ENCODE measurements at regions not wholly inside any gene's neighbourhood (a gene's known extent, or its start where the extent isn't known, plus 50 kb on each side); places are given as distances from the start of the nearest gene placed in this dataset.

- no peak for ATAC-seq
- in situ Hi-C loops (cut with HindIII; ENCODE audit: low pct_unique_long_range_greater_than_20kb, low sequenced_read_pairs), result no loop called here
- no peak for DNase-seq (ENCODE audit: low read depth, low spot score)
These were observed 597.4 kb downstream of the SOX6 start for GRCh38 chr11:15758857-15759465.

GRCh38 chr11:15761235-15761634 lies 595.1 kb downstream of the SOX6 start:
- H3K36me3 ChIP-seq (ENCODE audit: control insufficient read depth, insufficient read depth, low read length), result no peaks in the 10 kb centered on the region
- no peak overlapping the region for H3K4me3 ChIP-seq (ENCODE audit: low read depth in 2 of 2, low read length in 2 of 2)
- no peaks in the 10 kb centered on the region for H3K9me3 ChIP-seq (ENCODE audit: control insufficient read depth, insufficient read depth, low read depth, low read length)
- no peaks in the 10 kb centered on the region for H3K4me1 ChIP-seq (ENCODE audit: control insufficient read depth, insufficient read depth, low read length)
- CTCF ChIA-PET, result no interaction called here
- no peak overlapping the region for H3K27ac ChIP-seq (ENCODE audit: low read length)
- in situ Hi-C loops (cut with HindIII; ENCODE audit: low pct_unique_long_range_greater_than_20kb, low sequenced_read_pairs), result no loop called here
- no TSS peak for BruUV-seq (replicated peaks)
- no peak for DNase-seq (ENCODE audit: low read depth, low spot score)
- no peaks in the 10 kb centered on the region for H3K27me3 ChIP-seq (ENCODE audit: control insufficient read depth, insufficient read depth, low read length)
- ATAC-seq, result no peak
- POLR2A ChIA-PET, result no interaction called here
- intact Hi-C loops (cut with micrococcal nuclease; ENCODE audit: unreplicated experiment), result no loop called here
- TF ChIP-seq TCF7L2 (IDR thresholded peaks at IDR 0.05; ENCODE audit: low read depth, low read length), result no peak
- no peak for TF ChIP-seq REST (IDR thresholded peaks at IDR 0.05; ENCODE audit: insufficient read depth in 1 of 2, low read depth in 2 of 2, low read length in 1 of 2)

More at GRCh38 chr11:15758857-15759465, 597.4 kb downstream of the SOX6 start:
- Histone ChIP-seq H3K36me3 (ENCODE audit: control insufficient read depth, insufficient read depth, low read length) (no peaks in the 10 kb centered on the region), H3K27me3 (ENCODE audit: control insufficient read depth, insufficient read depth, low read length) (no peaks in the 10 kb centered on the region), H3K9me3 (ENCODE audit: control insufficient read depth, insufficient read depth, low read depth, low read length) (no peaks in the 10 kb centered on the region), H3K4me3 (ENCODE audit: low read depth in 2 of 2, low read length in 2 of 2) (no peak overlapping the region), H3K27ac (ENCODE audit: low read length) (no peak overlapping the region), H3K4me1 (ENCODE audit: control insufficient read depth, insufficient read depth, low read length) (no peaks in the 10 kb centered on the region)
- ChIA-PET POLR2A (no interaction called here), CTCF (interaction anchor here (0.6 kb wide), 1 partner anchor 101 kb away, joined by 5 read pairs; no protein-coding TSS in a partner anchor)
- no TSS peak for BruUV-seq (replicated peaks)
- intact Hi-C loops (cut with micrococcal nuclease; ENCODE audit: unreplicated experiment), result no loop called here
- no peak for TF ChIP-seq SIN3A (IDR thresholded peaks at IDR 0.05; ENCODE audit: borderline replicate concordance, insufficient read depth, low read depth, low read length)
- TF ChIP-seq POLR2AphosphoS5 (IDR thresholded peaks at IDR 0.05; ENCODE audit: low read depth, low read length), result no peak
- no peak for TF ChIP-seq CTCF (IDR thresholded peaks at IDR 0.05)
- no peak for TF ChIP-seq REST (IDR thresholded peaks at IDR 0.05; ENCODE audit: insufficient read depth in 1 of 2, low read depth in 2 of 2, low read length in 1 of 2)
- TF ChIP-seq TCF7L2 (IDR thresholded peaks at IDR 0.05; ENCODE audit: low read depth, low read length), result no peak

Measured in Panc1 (cell line).